Thyroid gland (tissue), 4 donors: ENCODE measurements at regions not wholly inside any gene's neighbourhood (a gene's known extent, or its start where the extent isn't known, plus 50 kb on each side); places are given as distances from the start of the nearest gene placed in this dataset.

Experiments used
- CTCF ChIP-seq, 6 experiments: fragments of 200-600 bp in 3 of 6; fragments of 450-650 bp in 3 of 6; sonication (generic) in 3 of 6; IDR thresholded peaks; one replicate each; pipeline ENCODE4 v1.5.1; 2016 to 2019; ENCODE audit warnings: antibody characterized with exemption in 6 of 6, mild to moderate bottlenecking in 2 of 6, inconsistent platforms in 1 of 6, moderate library complexity in 1 of 6
- POLR2A ChIP-seq, 2 donors: fragments of 450-650 bp; IDR thresholded peaks; one replicate each; pipeline ENCODE4 v1.6.1; 2017; ENCODE audit warnings: antibody characterized with exemption in 2 of 2, mild to moderate bottlenecking in 2 of 2, moderate library complexity in 1 of 2

DNA sequence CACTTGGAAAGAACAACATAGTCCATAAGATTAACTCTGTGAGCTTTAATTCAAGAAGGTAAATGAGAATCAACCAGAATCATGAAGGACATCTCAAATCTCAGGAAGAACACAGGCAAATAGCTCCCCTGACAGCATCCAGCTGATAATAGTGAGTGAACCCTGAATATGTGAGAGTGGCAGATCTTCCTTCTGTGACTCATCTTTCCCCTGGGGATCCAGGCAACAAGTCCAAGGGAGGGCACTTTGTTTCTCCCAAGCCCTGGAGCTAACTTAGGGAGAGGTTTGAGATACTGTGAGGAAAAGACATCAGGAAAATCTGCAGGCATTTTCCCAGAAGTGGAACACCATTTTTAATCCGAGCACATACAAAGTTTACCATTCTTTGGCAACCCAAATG lies 763.9 kb upstream of the MGAT4C start:
- TF ChIP-seq POLR2A (IDR thresholded peaks at IDR 0.05) (no peak), CTCF (IDR thresholded peaks at IDR 0.05) (no peak)
